GM12892 (cell line): ENCODE measurements at regions not wholly inside any gene's neighbourhood (a gene's known extent, or its start where the extent isn't known, plus 50 kb on each side); places are given as distances from the start of the nearest gene placed in this dataset.

Experiments
- POLR2A ChIP-seq: IDR thresholded peaks from 2 replicates; pipeline ENCODE4 v1.6.1; 2011; ENCODE audit warnings: low read depth, low read length, control low read depth
- POLR2AphosphoS5 ChIP-seq: IDR thresholded peaks from 2 replicates; pipeline ENCODE4 v1.6.1; 2011; ENCODE audit warnings: low read depth, low read length, control low read depth

DNA sequence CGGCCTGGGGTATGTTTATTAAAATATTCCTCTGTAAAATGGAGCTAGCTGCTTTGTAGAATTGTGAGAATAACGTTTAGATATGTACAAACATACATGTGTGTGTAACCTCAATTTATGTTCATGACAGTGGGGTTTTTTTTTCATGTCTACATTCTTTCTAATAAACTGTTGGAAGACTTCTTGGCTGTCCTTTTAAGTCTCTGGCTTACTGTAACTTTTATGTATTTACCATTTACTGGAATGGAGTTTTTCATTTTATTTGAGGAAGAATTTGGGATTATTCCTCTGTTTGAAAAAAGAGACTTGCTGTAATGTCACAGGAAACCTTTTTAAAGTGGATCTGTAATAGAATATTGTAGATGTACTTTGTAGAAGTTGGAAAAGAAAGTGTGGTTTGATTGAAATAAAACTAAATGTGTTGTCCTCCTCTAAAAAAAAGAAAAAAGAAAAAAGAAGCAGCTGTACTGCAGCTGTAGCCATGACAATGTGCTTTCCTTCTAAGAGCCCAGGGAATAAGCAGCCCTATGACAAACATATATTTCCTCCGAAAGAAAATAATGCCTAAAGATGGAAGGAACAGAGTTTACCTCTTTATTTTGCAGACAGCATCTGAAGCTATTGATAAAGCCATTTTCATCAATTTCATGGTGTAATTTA, 71.2 kb upstream of the FREM1 start:
- TF ChIP-seq POLR2AphosphoS5 (no peak), POLR2A (no peak)
